Posterior cingulate gyrus (tissue), 11 donors: ENCODE measurements at regions not wholly inside any gene's neighbourhood (a gene's known extent, or its start where the extent isn't known, plus 50 kb on each side); places are given as distances from the start of the nearest gene placed in this dataset.

Source experiments
- DNase-seq, 10 donors: peaks; one replicate each; pipeline versions ENCODE4 v3.0.0 to v3.0.0-alpha.2; 2020 to 2021; ENCODE audit warnings: mixed read lengths in 3 of 10
- intact Hi-C: fragments of 100-400 bp; cut with DNase I; formaldehyde crosslinking; loops from one replicate; pipeline ENCODE4 v1.15.1; 2023

- intact Hi-C loops = no loop called here
- no peak for DNase-seq
These were observed 441.7 kb downstream of the TXNL1 start for GRCh38 chr18:56196495-56197225.

GRCh38 chr18:56191334-56191733, 447.1 kb downstream of the TXNL1 start:
- no peak for DNase-seq
- intact Hi-C loops = no loop called here

- intact Hi-C loops = no loop called here
- DNase-seq = no peak
These were observed 448.8 kb downstream of the TXNL1 start for GRCh38 chr18:56189615-56190014.

GRCh38 chr18:56188529-56189275, 449.7 kb downstream of the TXNL1 start:
- DNase-seq = no peak
- intact Hi-C loops = no loop called here

- intact Hi-C loops = no loop called here
These were observed 452.1 kb downstream of the TXNL1 start for GRCh38 chr18:56186319-56186718.

GRCh38 chr18:56185126-56185525, 453.3 kb downstream of the TXNL1 start:
- DNase-seq = no peak
- intact Hi-C loops = no loop called here

More at GRCh38 chr18:56186319-56186718, 452.1 kb downstream of the TXNL1 start:
- DNase-seq = no peak

GRCh38 chr18:56176751-56177150, 461.6 kb downstream of the TXNL1 start:
- intact Hi-C loops = no loop called here

GRCh38 chr18:56175330-56176001, 462.9 kb downstream of the TXNL1 start:
- no peak for DNase-seq
- intact Hi-C loops = no loop called here

More at GRCh38 chr18:56176751-56177150, 461.6 kb downstream of the TXNL1 start:
- DNase-seq = no peak

- intact Hi-C loops = no loop called here
- DNase-seq = no peak
These were observed 464.7 kb downstream of the TXNL1 start for GRCh38 chr18:56173542-56174220.

- no peak for DNase-seq
- intact Hi-C loops = no loop called here
These were observed 465.9 kb downstream of the TXNL1 start for GRCh38 chr18:56172527-56172926.

- intact Hi-C loops = no loop called here
- DNase-seq = no peak
These were observed 466.5 kb downstream of the TXNL1 start for GRCh38 chr18:56171848-56172247.

GRCh38 chr18:56168049-56168781, 470.2 kb downstream of the TXNL1 start:
- intact Hi-C loops = no loop called here
- DNase-seq = no peak

GRCh38 chr18:56167366-56167765, 471.0 kb downstream of the TXNL1 start:
- DNase-seq = no peak
- intact Hi-C loops = no loop called here

GRCh38 chr18:56166914-56167313, 471.5 kb downstream of the TXNL1 start:
- intact Hi-C loops = no loop called here
- no peak for DNase-seq

GRCh38 chr18:56165601-56166355, 472.6 kb downstream of the TXNL1 start:
- intact Hi-C loops = no loop called here

GRCh38 chr18:56162311-56163265, 475.8 kb downstream of the TXNL1 start:
- no peak for DNase-seq
- intact Hi-C loops = no loop called here

More at GRCh38 chr18:56165601-56166355, 472.6 kb downstream of the TXNL1 start:
- no peak for DNase-seq

- no peak for DNase-seq
- intact Hi-C loops = no loop called here
These were observed 476.7 kb downstream of the TXNL1 start for GRCh38 chr18:56161566-56162260.

- no peak for DNase-seq
- intact Hi-C loops = no loop called here
These were observed 479.7 kb downstream of the TXNL1 start for GRCh38 chr18:56158676-56159075.
